Progenitor cell of endocrine pancreas (in vitro differentiated cells): ENCODE measurements at regions not wholly inside any gene's neighbourhood (a gene's known extent, or its start where the extent isn't known, plus 50 kb on each side); places are given as distances from the start of the nearest gene placed in this dataset.

ENCODE experiments used
- DNase-seq: peaks from one replicate; pipeline ENCODE4 v3.0.0; 2021; ENCODE audit warnings: low spot score; ENCODE audit not compliant: unreplicated experiment
- H3K27ac Mint-ChIP-seq: 2 replicates; pipeline ENCODE4 v1.8.0; 2021; ENCODE audit warnings: mild to moderate bottlenecking, moderate library complexity, mixed read lengths
- H3K27me3 Mint-ChIP-seq: 2 replicates; pipeline ENCODE4 v1.8.0; 2021; ENCODE audit warnings: mixed read lengths
- H3K36me3 Mint-ChIP-seq: 2 replicates; pipeline ENCODE4 v1.8.0; 2022; ENCODE audit warnings: mixed read lengths; ENCODE audit not compliant: insufficient read depth
- H3K4me1 Mint-ChIP-seq: 2 replicates; pipeline ENCODE4 v1.8.0; 2021; ENCODE audit warnings: low read depth, mixed read lengths
- H3K4me3 Mint-ChIP-seq: 2 replicates; pipeline ENCODE4 v1.8.0; 2021; ENCODE audit warnings: low read depth, mild to moderate bottlenecking, moderate library complexity, mixed read lengths
- H3K9me3 Mint-ChIP-seq: 2 replicates; pipeline ENCODE4 v1.8.0; 2021; ENCODE audit warnings: low read depth, mixed read lengths
- TF ChIP-seq, protein P1 (sequence below): fragments of 200-600 bp; sonication (generic); IDR thresholded peaks from one replicate; pipeline ENCODE4 v1.5.0; 2021; ENCODE audit warnings: antibody characterized with exemption, mild to moderate bottlenecking; ENCODE audit not compliant: unreplicated experiment

DNA sequence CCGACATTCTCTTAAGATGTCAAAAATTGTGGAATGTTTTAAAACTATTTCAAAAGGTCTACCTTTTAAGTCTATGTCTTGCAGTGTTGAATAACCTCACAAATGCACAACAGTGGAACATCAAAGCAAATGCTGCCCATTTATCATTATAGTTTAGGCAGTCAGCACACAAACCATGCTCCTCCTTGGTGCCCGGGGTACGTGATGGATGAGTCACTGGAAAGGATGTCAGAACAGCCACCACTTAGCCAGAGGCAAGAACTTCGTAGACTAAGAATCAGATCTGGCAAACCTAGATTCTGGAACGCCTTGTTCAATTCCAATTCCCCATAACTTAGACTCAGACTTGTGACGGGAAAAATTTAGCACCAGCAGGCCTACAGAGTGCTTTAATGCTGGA is 343.6 kb downstream of the FGF9 start:
- Mint-ChIP-seq H3K27ac (no peak overlapping the region), H3K36me3 (no peaks in the 10 kb centered on the region), H3K4me1 (peaks cover 9% of the 10 kb centered on the region), H3K9me3 (no peaks in the 10 kb centered on the region), H3K4me3 (no peak overlapping the region), H3K27me3 (no peaks in the 10 kb centered on the region)
- TF ChIP-seq, protein P1, sequence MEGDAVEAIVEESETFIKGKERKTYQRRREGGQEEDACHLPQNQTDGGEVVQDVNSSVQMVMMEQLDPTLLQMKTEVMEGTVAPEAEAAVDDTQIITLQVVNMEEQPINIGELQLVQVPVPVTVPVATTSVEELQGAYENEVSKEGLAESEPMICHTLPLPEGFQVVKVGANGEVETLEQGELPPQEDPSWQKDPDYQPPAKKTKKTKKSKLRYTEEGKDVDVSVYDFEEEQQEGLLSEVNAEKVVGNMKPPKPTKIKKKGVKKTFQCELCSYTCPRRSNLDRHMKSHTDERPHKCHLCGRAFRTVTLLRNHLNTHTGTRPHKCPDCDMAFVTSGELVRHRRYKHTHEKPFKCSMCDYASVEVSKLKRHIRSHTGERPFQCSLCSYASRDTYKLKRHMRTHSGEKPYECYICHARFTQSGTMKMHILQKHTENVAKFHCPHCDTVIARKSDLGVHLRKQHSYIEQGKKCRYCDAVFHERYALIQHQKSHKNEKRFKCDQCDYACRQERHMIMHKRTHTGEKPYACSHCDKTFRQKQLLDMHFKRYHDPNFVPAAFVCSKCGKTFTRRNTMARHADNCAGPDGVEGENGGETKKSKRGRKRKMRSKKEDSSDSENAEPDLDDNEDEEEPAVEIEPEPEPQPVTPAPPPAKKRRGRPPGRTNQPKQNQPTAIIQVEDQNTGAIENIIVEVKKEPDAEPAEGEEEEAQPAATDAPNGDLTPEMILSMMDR = no peak
- DNase-seq = no peak

DNA sequence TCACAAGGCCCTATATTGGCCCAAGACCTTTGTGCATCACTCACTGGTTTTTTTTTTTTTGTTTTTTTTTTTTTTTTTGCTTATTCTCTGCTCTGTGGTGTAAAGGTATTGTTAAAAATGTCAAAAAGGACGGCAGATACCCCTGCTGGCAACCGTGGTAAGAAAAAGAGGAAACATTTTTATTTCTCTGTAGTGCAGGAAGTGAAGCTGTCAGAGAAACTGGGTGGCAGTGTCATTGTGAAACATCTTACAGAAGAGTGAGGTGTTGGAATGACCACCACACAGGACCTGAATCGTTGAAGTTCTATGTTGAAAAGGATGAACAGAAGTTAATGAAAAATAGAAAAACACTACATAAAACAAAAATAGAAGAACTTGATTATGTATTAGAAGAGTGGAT is 346.4 kb downstream of the FGF9 start:
- Mint-ChIP-seq H3K4me3 (no peak overlapping the region), H3K27me3 (no peaks in the 10 kb centered on the region), H3K4me1 (peaks cover 9% of the 10 kb centered on the region), H3K9me3 (no peaks in the 10 kb centered on the region), H3K27ac (no peak overlapping the region), H3K36me3 (no peaks in the 10 kb centered on the region)
- no peak for DNase-seq
- TF ChIP-seq, protein P1 = no peak

DNA sequence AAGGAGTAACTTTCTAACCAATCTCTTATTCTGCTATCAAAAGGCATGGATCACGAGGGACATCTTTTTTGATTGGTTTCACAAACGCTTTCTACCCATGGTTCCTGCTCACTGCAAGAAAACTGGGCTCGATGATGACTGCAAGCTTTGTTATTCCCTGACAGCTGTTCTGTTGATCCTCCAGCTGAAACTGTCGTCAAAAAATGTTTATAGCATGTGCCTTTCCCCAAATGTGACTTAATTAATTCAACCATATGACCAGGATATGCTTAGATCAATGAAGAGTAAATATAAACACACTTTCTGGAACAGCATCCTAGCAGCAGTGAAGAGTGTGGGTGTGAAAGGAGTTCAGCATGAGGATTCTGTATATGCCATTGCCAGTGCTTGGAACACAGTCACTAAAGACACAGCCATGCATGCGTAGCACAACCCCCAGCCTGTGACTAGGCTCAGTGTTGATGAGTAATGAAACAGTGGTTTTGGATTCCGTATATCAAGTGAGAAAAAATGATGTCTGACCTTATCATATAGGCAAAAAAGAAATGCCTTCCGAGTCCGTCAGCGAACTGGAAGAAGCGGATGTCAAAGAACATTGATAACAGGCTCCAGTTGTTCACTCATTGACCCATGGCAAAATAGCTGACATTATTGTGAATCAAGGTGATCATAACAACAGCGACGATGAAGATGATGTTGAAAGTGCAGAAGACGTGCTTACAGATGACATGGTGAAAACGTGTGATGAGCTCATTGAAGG is 347.4 kb downstream of the FGF9 start:
- H3K9me3 Mint-ChIP-seq = no peaks in the 10 kb centered on the region
- DNase-seq = no peak
- no peaks in the 10 kb centered on the region for H3K36me3 Mint-ChIP-seq
- no peaks in the 10 kb centered on the region for H3K27me3 Mint-ChIP-seq
- H3K4me3 Mint-ChIP-seq = no peak overlapping the region
- H3K27ac Mint-ChIP-seq = peak overlapping the region; percentile 51
- peaks cover under 1% of the 10 kb centered on the region for H3K4me1 Mint-ChIP-seq
- TF ChIP-seq, protein P1 = no peak

DNA sequence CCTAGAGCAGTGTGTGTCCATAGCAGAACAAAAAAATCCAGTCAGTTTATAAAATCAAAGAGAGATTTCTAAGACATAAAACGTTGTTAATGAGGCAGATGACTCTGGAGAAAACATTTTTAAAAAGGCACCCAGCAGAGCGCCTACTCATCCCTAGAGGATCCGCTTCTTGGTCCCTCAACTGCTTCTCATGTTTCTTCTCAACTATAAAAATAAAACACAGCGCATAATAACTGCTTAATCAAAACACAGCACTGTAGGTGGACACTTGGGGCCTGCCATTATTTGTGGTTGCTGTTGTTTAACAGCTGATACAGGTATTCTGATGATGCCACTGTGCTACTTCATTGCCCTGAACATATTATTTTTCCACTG is 347.9 kb downstream of the FGF9 start:
- peak overlapping the region; percentile 51 for H3K27ac Mint-ChIP-seq
- no peaks in the 10 kb centered on the region for H3K27me3 Mint-ChIP-seq
- TF ChIP-seq, protein P1 = no peak
- no peak for DNase-seq
- no peaks in the 10 kb centered on the region for H3K36me3 Mint-ChIP-seq
- H3K9me3 Mint-ChIP-seq = no peaks in the 10 kb centered on the region
- H3K4me1 Mint-ChIP-seq = no peaks in the 10 kb centered on the region
- H3K4me3 Mint-ChIP-seq = no peak overlapping the region

DNA sequence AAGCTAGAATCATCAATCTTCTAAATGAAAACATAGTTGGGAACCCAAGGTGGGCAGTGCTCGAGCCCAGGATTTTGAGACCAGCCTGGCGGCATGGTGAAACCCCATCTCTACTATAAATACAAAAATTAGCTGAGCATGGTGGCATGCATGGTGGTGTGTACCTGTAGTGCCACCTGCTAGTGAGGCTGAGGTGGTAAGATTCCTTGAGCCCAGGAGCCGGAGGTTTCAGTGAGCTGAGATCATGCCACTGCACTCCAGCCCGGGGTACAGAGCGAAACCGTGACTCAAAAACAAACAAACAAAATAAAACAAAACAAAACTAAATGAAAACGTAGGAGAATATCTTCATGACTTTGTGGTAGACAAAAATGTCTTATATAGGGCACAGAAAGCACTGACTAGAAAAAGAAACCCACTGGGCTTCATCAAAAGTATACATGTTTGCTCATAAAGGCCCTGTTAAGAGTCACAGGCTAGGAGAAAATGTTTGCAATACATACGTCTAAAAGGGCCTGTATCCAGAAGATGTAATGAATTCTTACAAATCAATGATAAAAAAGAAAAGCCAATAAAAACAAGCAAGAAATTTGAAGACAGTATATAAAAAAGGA is 353.6 kb downstream of the FGF9 start:
- Mint-ChIP-seq H3K27ac (no peak overlapping the region), H3K36me3 (no peaks in the 10 kb centered on the region), H3K4me3 (no peak overlapping the region), H3K4me1 (no peaks in the 10 kb centered on the region), H3K9me3 (no peaks in the 10 kb centered on the region), H3K27me3 (peaks cover 6% of the 10 kb centered on the region)
- no peak for DNase-seq
- TF ChIP-seq, protein P1 = no peak
